ENCODE measurements at regions not wholly inside any gene's neighbourhood (a gene's known extent, or its start where the extent isn't known, plus 50 kb on each side); places are given as distances from the start of the nearest gene placed in this dataset.

GRCh38 chr2:128501700-128502099 lies 183.0 kb upstream of the HS6ST1 start:
- no peak for TF ChIP-seq CTCF (conservative IDR thresholded peaks at IDR 0.05)
- no peak for TF ChIP-seq EZH2 (IDR thresholded peaks at IDR 0.05; ENCODE audit: low read depth)
